GM13977 (cell line): ENCODE measurements at regions not wholly inside any gene's neighbourhood (a gene's known extent, or its start where the extent isn't known, plus 50 kb on each side); places are given as distances from the start of the nearest gene placed in this dataset.

Experiments used
- DNase-seq: peaks from one replicate; pipeline ENCODE4 v3.0.0; 2012; ENCODE audit warnings: low spot score
- in situ Hi-C: fragments of 300-500 bp; cut with MboI; formaldehyde crosslinking; loops from one replicate; pipeline ENCODE4 v1.12.0; 2022; ENCODE audit warnings: low sequenced_read_pairs, low pct_unique_long_range_greater_than_20kb, mixed read lengths, inconsistent platforms; ENCODE audit not compliant: unreplicated experiment
- TF ChIP-seq, protein P1 (sequence below): IDR thresholded peaks from 2 replicates; pipeline ENCODE4 v1.5.1; 2012; ENCODE audit warnings: mild to moderate bottlenecking, control low read depth; ENCODE audit not compliant: insufficient read depth; ENCODE audit errors: extremely low read depth, missing control alignments

DNA sequence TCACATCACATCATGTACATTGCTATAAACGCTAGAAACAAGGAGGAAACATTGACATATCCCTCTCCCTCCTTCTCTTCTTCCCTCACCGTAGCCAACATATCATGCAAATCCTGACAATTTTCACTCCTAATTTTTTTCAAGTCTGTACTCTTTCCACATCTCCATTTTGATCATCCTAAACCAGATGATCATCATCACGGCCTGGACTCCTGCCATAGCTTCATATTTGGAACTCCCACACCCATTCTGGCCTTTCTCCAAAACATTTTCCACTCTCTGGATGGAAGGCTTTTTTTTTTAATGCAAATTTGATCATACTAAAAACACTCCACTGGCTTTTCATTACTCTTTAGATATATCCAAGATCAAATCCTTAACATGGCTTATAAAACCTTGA lies 248.0 kb upstream of the CNTN3 start:
- in situ Hi-C loops, result no loop called here
- TF ChIP-seq, protein P1, sequence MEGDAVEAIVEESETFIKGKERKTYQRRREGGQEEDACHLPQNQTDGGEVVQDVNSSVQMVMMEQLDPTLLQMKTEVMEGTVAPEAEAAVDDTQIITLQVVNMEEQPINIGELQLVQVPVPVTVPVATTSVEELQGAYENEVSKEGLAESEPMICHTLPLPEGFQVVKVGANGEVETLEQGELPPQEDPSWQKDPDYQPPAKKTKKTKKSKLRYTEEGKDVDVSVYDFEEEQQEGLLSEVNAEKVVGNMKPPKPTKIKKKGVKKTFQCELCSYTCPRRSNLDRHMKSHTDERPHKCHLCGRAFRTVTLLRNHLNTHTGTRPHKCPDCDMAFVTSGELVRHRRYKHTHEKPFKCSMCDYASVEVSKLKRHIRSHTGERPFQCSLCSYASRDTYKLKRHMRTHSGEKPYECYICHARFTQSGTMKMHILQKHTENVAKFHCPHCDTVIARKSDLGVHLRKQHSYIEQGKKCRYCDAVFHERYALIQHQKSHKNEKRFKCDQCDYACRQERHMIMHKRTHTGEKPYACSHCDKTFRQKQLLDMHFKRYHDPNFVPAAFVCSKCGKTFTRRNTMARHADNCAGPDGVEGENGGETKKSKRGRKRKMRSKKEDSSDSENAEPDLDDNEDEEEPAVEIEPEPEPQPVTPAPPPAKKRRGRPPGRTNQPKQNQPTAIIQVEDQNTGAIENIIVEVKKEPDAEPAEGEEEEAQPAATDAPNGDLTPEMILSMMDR, result no peak
- no peak for DNase-seq

DNA sequence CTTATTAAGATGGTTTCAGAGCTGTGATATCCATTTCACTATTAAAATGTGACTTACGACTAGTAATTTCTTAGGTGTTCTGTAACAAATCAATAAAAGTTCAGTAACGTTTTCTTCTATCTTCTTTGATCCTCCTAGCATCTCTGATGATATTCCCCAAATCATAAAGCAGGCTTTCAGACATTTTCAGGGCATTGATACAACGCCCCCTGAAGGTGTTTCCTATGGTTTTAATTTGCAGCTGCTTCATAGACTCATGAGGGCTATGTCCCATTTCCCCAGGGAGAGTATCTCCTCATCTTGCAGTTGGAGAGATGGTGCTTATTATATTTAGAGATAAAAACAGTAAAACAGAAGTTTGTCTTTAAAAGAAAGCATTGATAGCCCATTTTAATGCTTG lies 246.8 kb upstream of the CNTN3 start:
- no peak for DNase-seq
- TF ChIP-seq, protein P1, result no peak
- in situ Hi-C loops, result no loop called here

DNA sequence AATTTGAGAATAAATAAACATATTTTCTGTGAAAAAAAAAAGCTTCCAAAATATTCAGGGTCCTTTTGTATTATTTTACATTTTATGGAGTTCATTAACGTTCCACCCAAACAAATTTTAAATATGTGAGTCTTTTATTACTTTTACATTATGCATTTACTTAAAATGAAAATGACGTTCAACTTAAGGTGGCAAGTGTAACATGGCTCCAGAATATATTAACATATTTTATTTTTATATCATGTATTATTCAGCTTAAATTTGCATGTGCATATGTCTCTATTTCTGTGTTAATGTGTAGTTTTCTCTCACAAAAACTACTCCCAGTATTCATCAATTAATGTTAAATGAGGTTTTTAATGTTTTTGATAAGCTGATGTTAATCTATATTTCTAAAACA lies 243.6 kb upstream of the CNTN3 start:
- no peak for DNase-seq
- TF ChIP-seq, protein P1, result no peak

DNA sequence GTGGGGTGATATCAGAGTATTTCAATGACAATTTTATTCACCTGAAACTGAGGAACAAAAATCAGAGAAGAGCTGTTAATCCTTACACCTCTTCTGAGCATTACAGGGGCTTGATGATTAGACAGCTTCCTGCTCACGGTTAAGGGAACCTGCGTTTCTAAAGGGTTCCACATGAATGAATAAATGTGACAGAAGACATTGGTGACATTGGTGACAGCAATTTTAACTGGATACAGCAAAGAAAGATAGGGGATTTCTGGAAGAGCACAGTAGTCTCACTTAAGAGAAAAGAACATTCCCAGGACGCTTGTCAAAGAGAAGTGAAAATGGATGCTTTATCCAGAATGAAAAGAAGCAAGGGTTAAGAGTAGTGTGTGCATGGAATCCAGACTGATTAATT lies 235.9 kb upstream of the CNTN3 start:
- in situ Hi-C loops, result no loop called here
- TF ChIP-seq, protein P1, result no peak
- no peak for DNase-seq

More for the DNA sequence above, 243.6 kb upstream of the CNTN3 start:
- in situ Hi-C loops, result no loop called here

DNA sequence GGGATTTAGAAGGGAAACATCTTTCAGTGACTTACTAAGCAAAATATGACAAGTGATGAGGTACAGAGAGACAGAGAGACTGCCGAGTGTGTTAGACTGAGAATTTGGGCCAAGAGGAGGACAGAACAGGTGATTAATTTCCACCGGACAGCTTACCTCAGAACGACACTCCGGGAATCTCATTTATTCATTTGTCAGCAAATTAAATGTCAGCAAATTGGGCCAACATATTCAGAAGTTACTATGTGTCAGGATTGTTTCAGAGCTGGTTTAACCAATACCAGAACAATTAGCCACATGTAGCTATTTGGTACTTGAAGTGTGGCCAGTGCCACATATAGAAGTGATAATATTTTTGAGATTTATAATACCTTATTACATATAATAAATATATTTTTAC lies 232.6 kb upstream of the CNTN3 start:
- DNase-seq, result no peak
- in situ Hi-C loops, result no loop called here
- TF ChIP-seq, protein P1, result no peak

DNA sequence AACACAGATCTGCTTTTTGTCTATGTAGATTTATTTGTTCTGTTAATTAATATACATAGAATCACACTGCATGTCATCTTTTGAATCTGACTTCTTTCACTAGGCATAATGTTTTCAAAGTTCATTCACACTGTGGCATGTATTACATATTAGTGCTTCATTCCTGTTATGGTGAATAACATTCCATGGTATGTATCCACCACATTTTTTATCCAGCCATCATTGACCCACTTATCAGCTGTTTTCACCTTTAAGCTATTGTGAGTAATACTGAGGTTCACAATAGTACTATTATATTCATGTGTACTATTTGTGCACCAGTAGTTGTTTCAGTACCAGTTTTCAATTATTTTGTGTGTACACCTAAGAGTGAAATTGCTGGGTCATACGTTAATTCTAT lies 230.6 kb upstream of the CNTN3 start:
- no peak for DNase-seq
- in situ Hi-C loops, result no loop called here
- TF ChIP-seq, protein P1, result no peak

DNA sequence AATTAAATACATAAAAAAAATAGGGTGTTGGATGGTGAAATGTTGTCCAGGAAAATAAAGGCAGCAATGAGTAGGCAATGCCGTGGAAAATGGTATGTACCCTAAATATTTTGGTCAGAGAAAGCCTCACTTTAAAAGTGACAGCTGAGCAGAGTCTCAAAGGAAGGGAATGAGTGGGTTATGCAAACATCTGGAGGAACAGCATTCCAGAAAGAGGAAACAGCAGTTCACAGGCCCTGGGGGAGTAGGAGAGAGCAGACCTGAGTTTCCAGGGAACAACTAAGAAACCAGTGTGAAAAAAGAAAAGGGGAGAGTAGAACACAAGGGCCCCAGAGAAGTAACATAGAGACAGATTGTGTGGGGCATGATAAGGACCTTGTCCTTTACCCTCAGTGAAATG lies 230.0 kb upstream of the CNTN3 start:
- DNase-seq, result no peak
- in situ Hi-C loops, result no loop called here
- TF ChIP-seq, protein P1, result no peak
